Transverse colon (tissue), 4 donors: ENCODE measurements at regions not wholly inside any gene's neighbourhood (a gene's known extent, or its start where the extent isn't known, plus 50 kb on each side); places are given as distances from the start of the nearest gene placed in this dataset.

ENCODE experiments used
- DNase-seq: peaks from one replicate; pipeline ENCODE4 v3.0.0-alpha.2; 2019
- H3K27ac ChIP-seq, 4 donors: fragments of 200-600 bp; sonication (generic); 2 replicates each; pipeline ENCODE4 v1.5.1; 2016 to 2018; ENCODE audit warnings: inconsistent platforms in 4 of 4
- H3K27me3 ChIP-seq: fragments of 200-600 bp; sonication (generic); 2 replicates; pipeline ENCODE4 v1.5.1; 2017; ENCODE audit warnings: inconsistent platforms
- H3K36me3 ChIP-seq, 4 donors: fragments of 200-600 bp; sonication (generic); 2 replicates each; pipeline ENCODE4 v1.5.1; 2017 to 2019; ENCODE audit warnings: inconsistent platforms in 4 of 4
- H3K4me1 ChIP-seq, 4 donors: fragments of 200-600 bp; sonication (generic); 2 replicates each; pipeline ENCODE4 v1.5.1; 2017 to 2020; ENCODE audit warnings: inconsistent platforms in 4 of 4
- H3K4me3 ChIP-seq, 4 donors: fragments of 200-600 bp; sonication (generic); 1 replicate in 1 of 4; 2 replicates in 3 of 4; pipeline versions ENCODE4 v1.5.1 to v1.6.1; 2017 to 2019; ENCODE audit warnings: inconsistent platforms in 4 of 4
- H3K9me3 ChIP-seq, 2 donors: fragments of 200-600 bp; sonication (generic); 2 replicates each; pipeline ENCODE4 v1.5.1; 2017 to 2019; ENCODE audit warnings: inconsistent platforms in 2 of 2
- EP300 ChIP-seq: sonication (generic); formaldehyde crosslinking; IDR thresholded peaks from one replicate; pipeline ENCODE4 v1.6.1; 2017; ENCODE audit warnings: antibody characterized with exemption, low read depth
- POLR2A ChIP-seq: fragments of 450-650 bp; IDR thresholded peaks from one replicate; pipeline ENCODE4 v1.6.1; 2016; ENCODE audit warnings: antibody characterized with exemption, mild to moderate bottlenecking, moderate library complexity
- POLR2AphosphoS5 ChIP-seq, 3 donors: sonication (generic); formaldehyde crosslinking; IDR thresholded peaks; one replicate each; pipeline ENCODE4 v1.6.1; 2016; ENCODE audit warnings: antibody characterized with exemption in 3 of 3
- WGBS, 2 donors: methylation state at CpG; one replicate each; pipeline ENCODE4 v1.1.5; 2018; ENCODE audit warnings: low coverage in 1 of 2; 5-methylcytosine and 5-hydroxymethylcytosine counted together
- in situ Hi-C, 4 donors: fragments of 200-750 bp; cut with MboI; loops; one replicate each; pipeline versions ENCODE4 v1.15.0 to v1.15.1; 2017; ENCODE audit warnings: low sequenced_read_pairs in 3 of 4, low pct_ligation_motif_present in 1 of 4, low pct_unique_long_range_greater_than_20kb in 1 of 4
- intact Hi-C: fragments of 100-400 bp; cut with DNase I; formaldehyde crosslinking; loops from one replicate; pipeline ENCODE4 v1.15.1; 2023; ENCODE audit warnings: low total_unique reads
- TF ChIP-seq, protein P1 (sequence below), 5 experiments: fragments of 200-600 bp in 3 of 5; fragments of 450-650 bp in 2 of 5; sonication (generic) in 3 of 5; IDR thresholded peaks; 1 replicate in 2 of 5; 2 replicates in 3 of 5; pipeline ENCODE4 v1.5.1; 2016 to 2017; ENCODE audit warnings: antibody characterized with exemption in 5 of 5, inconsistent platforms in 3 of 5, mild to moderate bottlenecking in 2 of 5, moderate library complexity in 1 of 5

DNA sequence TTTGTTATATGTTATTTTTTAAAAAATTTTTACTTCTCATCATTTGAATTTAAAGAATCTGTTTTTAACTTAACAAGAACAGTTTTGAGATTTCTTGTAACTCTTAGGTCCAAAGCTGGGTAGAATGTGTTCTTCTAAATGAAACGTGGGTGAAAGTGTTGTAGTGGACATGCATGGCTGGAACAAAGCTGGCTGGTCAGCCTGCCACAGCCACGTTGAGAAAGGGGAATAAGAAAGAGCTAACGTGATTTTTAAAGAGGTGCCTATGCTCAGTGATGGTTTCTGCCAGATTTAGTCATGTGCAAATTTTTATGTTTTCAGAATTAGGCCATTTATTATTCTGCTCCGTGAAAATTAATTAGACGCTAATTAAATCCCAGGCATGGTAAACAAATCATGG is 203.9 kb upstream of the COL3A1 start:
- TF ChIP-seq, protein P1, sequence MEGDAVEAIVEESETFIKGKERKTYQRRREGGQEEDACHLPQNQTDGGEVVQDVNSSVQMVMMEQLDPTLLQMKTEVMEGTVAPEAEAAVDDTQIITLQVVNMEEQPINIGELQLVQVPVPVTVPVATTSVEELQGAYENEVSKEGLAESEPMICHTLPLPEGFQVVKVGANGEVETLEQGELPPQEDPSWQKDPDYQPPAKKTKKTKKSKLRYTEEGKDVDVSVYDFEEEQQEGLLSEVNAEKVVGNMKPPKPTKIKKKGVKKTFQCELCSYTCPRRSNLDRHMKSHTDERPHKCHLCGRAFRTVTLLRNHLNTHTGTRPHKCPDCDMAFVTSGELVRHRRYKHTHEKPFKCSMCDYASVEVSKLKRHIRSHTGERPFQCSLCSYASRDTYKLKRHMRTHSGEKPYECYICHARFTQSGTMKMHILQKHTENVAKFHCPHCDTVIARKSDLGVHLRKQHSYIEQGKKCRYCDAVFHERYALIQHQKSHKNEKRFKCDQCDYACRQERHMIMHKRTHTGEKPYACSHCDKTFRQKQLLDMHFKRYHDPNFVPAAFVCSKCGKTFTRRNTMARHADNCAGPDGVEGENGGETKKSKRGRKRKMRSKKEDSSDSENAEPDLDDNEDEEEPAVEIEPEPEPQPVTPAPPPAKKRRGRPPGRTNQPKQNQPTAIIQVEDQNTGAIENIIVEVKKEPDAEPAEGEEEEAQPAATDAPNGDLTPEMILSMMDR (IDR thresholded peaks at IDR 0.05): no peak

DNA sequence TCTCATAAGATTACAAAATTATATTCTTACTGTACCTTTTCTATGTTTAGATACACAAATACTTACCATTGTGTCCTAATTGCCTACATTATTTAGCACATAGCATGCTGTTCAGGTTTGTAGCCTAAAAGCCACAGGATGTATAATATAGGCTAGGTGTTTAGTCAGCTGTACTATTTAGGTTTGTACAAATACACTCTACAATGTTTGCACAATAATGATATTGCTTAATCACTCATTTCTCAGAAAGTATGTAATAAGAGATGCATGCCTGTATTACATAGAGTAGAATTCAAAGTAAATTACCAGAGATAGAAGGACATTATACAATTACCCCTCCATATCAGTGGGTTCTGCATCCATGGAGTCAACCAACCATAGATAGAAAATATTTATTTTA is 201.1 kb upstream of the COL3A1 start:
- no peaks in the 10 kb centered on the region for H3K27me3 ChIP-seq
- no peaks in the 10 kb centered on the region for H3K9me3 ChIP-seq
- intact Hi-C loops: no loop called here
- TF ChIP-seq POLR2A: no peak
- TF ChIP-seq POLR2AphosphoS5 (IDR thresholded peaks at IDR 0.05): no peak
- TF ChIP-seq, protein P1 (IDR thresholded peaks at IDR 0.05): no peak
- TF ChIP-seq EP300: no peak
- H3K4me1 ChIP-seq: no peaks in the 10 kb centered on the region
- H3K36me3 ChIP-seq: no peaks in the 10 kb centered on the region
- no peak for DNase-seq
- H3K4me3 ChIP-seq: no peak overlapping the region
- H3K27ac ChIP-seq: no peak overlapping the region
- in situ Hi-C loops: no loop called here

More for the DNA sequence above, 203.9 kb upstream of the COL3A1 start:
- intact Hi-C loops: no loop called here
- Histone ChIP-seq H3K4me1 (no peaks in the 10 kb centered on the region), H3K36me3 (no peaks in the 10 kb centered on the region), H3K27ac (no peak overlapping the region), H3K27me3 (no peaks in the 10 kb centered on the region), H3K9me3 (no peaks in the 10 kb centered on the region), H3K4me3 (no peak overlapping the region)
- DNase-seq: no peak
- in situ Hi-C loops: no loop called here
- WGBS, 2 donors: 75 to 78% methylated on average over 5 of the region's 5 CpGs

DNA sequence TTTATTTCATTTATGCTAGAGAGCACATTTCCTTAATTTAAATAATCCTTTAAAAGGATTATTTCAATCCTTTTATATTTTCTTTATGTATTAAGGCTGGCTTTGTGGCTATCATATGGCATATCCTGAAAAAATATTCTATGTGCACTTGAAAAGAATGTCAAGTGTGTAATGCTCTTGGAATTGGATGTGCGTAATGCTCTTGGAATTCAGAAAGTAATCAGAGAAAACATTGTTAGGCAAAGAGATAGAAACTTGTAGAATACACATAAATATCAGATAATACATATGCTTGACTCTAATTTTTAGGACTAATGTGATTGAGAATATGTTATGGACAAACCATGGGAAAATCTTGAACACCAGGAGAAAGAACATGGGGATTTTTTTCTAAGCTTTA is 197.5 kb upstream of the COL3A1 start:
- H3K9me3 ChIP-seq: no peaks in the 10 kb centered on the region
- H3K4me3 ChIP-seq: no peak overlapping the region
- intact Hi-C loops: no loop called here
- H3K36me3 ChIP-seq: no peaks in the 10 kb centered on the region
- 78 to 93% methylated on average over 1 of the region's 1 CpG for WGBS, 2 donors
- TF ChIP-seq EP300 (no peak), POLR2AphosphoS5 (IDR thresholded peaks at IDR 0.05) (no peak)
- TF ChIP-seq, protein P1 (IDR thresholded peaks at IDR 0.05): no peak
- no peaks in the 10 kb centered on the region for H3K27me3 ChIP-seq
- no peak for DNase-seq
- in situ Hi-C loops: no loop called here
- H3K4me1 ChIP-seq: no peaks in the 10 kb centered on the region
- H3K27ac ChIP-seq: no peak overlapping the region

DNA sequence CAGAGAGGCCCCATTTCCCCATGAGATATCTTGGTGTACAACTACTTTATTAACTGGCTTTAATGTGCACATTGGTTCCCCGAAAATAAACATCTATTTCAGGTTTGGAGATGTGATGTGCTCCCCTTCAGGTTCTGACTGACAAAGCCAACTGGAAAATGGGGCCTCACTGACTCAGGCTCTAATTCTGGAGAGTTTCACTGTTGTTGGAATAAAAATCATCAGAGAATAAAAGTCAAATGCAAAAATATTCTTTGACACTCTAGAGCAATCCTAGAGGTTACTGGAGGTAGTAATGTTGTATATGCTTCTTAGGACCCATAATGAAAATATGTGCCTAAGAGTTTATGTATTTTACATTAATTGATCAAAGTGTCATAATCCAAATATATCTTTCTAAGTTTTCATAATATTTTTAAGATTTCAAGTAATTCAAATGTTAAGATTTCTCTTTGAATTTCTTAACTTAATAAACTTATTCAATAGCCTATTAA is 189.9 kb upstream of the COL3A1 start:
- intact Hi-C loops: loop anchor here (10.0 kb wide), 1 partner anchor 260 kb away; no protein-coding TSS in a partner anchor
- Histone ChIP-seq H3K27ac (peak overlapping the region in 2 of 4 donors; percentile 86), H3K27me3 (no peaks in the 10 kb centered on the region), H3K9me3 (no peaks in the 10 kb centered on the region), H3K4me3 (no peak overlapping the region), H3K36me3 (no peaks in the 10 kb centered on the region), H3K4me1 (peaks cover 0 to 29% (median 1%) of the 10 kb centered on the region in 4 donors)
- TF ChIP-seq EP300 (no peak), POLR2AphosphoS5 (IDR thresholded peaks at IDR 0.05) (no peak)
- DNase-seq: no peak
- in situ Hi-C loops: loop anchor here in 1 of 4 donors (10.0 kb wide), 1 partner anchor 260 kb away; no protein-coding TSS in a partner anchor
- WGBS, 2 donors: 62 to 63% methylated on average over 1 of the region's 1 CpG

DNA sequence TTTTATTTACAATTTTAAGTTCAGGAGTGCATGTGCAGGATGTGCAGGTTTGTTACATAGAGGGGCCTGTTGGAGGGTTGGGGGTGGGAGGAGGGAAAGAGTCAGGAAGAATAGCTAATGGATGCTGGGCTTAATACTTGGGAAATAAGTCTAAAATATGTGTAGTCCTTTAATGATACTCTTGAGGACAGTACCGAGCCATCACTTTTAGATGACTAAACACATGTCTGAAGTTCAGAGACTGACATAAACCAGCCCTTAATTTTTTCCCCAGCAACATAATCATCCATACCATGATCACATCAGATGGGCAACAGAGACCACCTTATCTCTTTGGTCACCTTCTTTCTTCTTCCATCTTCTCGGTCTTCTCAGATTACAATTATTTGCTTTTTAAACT is 189.1 kb upstream of the COL3A1 start:
- Histone ChIP-seq H3K27ac (peak overlapping the region; percentile 79 to 86 (median 85)), H3K9me3 (no peaks in the 10 kb centered on the region), H3K36me3 (no peaks in the 10 kb centered on the region), H3K4me1 (peaks cover 0 to 29% (median 1%) of the 10 kb centered on the region in 4 donors), H3K4me3 (no peak overlapping the region), H3K27me3 (no peaks in the 10 kb centered on the region)
- no peak for DNase-seq
- WGBS, 2 donors: 70 to 90% methylated on average over 2 of the region's 2 CpGs
- TF ChIP-seq EP300: no peak
- no peak for TF ChIP-seq POLR2A
- TF ChIP-seq, protein P1 (IDR thresholded peaks at IDR 0.05): no peak
- no peak for TF ChIP-seq POLR2AphosphoS5 (IDR thresholded peaks at IDR 0.05)
- intact Hi-C loops: loop anchor here (10.0 kb wide), 1 partner anchor 260 kb away; no protein-coding TSS in a partner anchor
- in situ Hi-C loops: loop anchor here in 1 of 4 donors (10.0 kb wide), 1 partner anchor 260 kb away; no protein-coding TSS in a partner anchor
